ENCODE measurements at regions not wholly inside any gene's neighbourhood (a gene's known extent, or its start where the extent isn't known, plus 50 kb on each side); places are given as distances from the start of the nearest gene placed in this dataset.
A peak's percentile ranks its signal among the peaks of the same experiment; 100 is the strongest.
"Not testable (repeated sequence)": the region's sequence is repeated elsewhere in the genome, so short reads cannot be mapped to it uniquely, and the experiment has no call there.

GRCh38 chr20:25858495-25859425, 162.1 kb upstream of the ZNF337 start:
- intact Hi-C loops (cut with DNase I; ENCODE audit: low total_unique reads), result no loop called here
- TF ChIP-seq POLR2AphosphoS5 (IDR thresholded peaks at IDR 0.05) (no peak), EP300 (IDR thresholded peaks at IDR 0.05) (no peak), POLR2A (IDR thresholded peaks at IDR 0.05) (no peak), CTCF (IDR thresholded peaks at IDR 0.05) (no peak)
- Histone ChIP-seq H3K27me3 (peaks cover 0 to 70% (median 31%) of the 10 kb centered on the region in 3 donors), H3K9me3 (no peaks in the 10 kb centered on the region), H3K36me3 (no peaks in the 10 kb centered on the region), H3K4me3 (peak overlapping the region; percentile 4 to 34 (median 15)), H3K4me1 (peaks cover 31 to 61% (median 52%) of the 10 kb centered on the region in 4 donors), H3K27ac (no peak overlapping the region)
- WGBS, 5 donors, result 44 to 65% (median 52%) methylated on average over 34 to 37 of the region's 37 CpGs
- DNase-seq, result no peak

DNA sequence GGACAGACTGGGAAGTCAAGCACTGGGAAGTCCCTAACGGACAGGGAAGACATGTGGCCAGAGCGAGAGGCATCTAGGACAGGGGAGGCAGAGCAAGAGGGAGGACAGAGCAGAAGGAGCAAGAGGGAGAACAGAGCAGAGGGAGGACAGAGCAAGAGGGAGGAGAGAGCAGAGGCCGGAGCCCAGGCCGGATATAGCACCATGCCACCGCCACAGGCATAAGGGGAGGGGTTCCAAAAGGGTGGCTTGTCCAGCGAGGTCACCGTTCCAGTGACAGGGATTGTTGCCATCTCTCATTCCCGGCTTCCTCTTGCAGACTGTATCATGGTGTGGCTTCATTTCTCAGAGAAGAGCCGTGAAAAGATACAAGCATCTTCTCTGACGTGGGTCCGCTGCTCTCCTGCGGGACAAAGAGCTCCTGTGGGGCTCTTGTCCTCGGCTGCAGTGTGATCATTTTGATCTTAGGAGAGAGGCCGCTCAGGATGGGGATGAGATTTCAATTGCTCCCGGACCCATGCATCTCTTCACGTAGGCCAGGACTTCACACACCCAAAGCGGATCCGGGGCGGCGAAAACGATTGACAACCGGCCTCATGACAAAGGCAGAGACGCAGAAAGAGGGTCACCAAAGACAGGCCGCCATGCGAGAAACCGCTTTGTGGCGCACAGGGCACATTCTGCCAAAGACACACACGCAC, 160.6 kb upstream of the ZNF337 start:
- Histone ChIP-seq H3K27me3 (peaks cover 0 to 58% (median 31%) of the 10 kb centered on the region in 3 donors), H3K4me1 (peaks cover 21 to 59% (median 44%) of the 10 kb centered on the region in 4 donors)
- H3K4me3 ChIP-seq; DNase-seq; H3K27ac ChIP-seq; H3K36me3 ChIP-seq; intact Hi-C loops (cut with DNase I; ENCODE audit: low total_unique reads); H3K9me3 ChIP-seq: not testable (repeated sequence)
- WGBS, 5 donors, result 92 to 95% (median 94%) methylated on average over 27 to 28 of the region's 28 CpGs

GRCh38 chr20:25856256-25856884, 159.7 kb upstream of the ZNF337 start:
- intact Hi-C loops (cut with DNase I; ENCODE audit: low total_unique reads), result no loop called here
- TF ChIP-seq EP300 (IDR thresholded peaks at IDR 0.05), result no peak
- no peak for TF ChIP-seq CTCF (IDR thresholded peaks at IDR 0.05)
- TF ChIP-seq POLR2AphosphoS5 (IDR thresholded peaks at IDR 0.05), result no peak
- H3K9me3 ChIP-seq, result no peaks in the 10 kb centered on the region
- 89 to 94% (median 90%) methylated on average over 21 of the region's 21 CpGs for WGBS, 5 donors
- no peak overlapping the region for H3K4me3 ChIP-seq
- no peaks in the 10 kb centered on the region for H3K36me3 ChIP-seq
- peaks cover 0 to 52% (median 26%) of the 10 kb centered on the region in 3 donors for H3K27me3 ChIP-seq
- peaks cover 15 to 59% (median 37%) of the 10 kb centered on the region in 4 donors for H3K4me1 ChIP-seq
- no peak for DNase-seq
- H3K27ac ChIP-seq, result no peak overlapping the region

DNA sequence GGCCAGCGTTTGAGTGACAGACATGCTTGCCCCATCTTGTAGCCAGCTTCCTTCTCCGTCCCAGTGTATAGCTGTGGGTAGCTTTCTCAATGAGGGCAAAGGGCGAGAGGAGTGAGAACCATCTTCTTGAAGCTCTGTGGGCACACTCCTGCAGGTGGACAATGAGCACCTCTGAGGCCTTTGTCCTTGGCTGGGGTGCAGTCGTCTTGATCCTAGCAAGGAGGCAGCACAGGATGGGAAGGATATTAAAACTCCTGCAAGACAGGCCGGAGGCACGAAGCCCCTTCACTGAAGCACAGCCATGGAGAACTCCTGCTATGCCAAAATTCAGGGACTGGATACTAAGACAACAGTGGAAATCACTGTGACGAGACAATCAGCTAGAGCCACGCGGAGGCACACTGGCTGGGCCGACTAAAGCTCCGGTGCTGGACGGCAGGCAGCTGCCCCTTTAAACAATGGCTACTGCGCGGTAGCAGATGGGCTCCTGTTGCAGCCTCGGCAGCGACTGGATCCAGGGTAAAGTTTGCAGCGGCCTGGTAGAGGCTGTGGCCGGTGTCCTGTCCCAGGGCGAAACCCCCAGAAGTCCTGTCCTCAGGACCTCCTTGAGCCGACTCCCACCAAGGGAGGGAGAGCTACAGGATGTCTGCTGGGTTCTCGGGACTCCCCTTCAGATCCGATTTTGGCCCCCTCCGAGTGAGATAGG, 159.0 kb upstream of the ZNF337 start:
- H3K36me3 ChIP-seq; H3K9me3 ChIP-seq; H3K27ac ChIP-seq; H3K4me3 ChIP-seq; DNase-seq; intact Hi-C loops (cut with DNase I; ENCODE audit: low total_unique reads): not testable (repeated sequence)
- WGBS, 5 donors, result 90 to 94% (median 94%) methylated on average over 20 to 23 of the region's 23 CpGs
- peaks cover 11 to 55% (median 32%) of the 10 kb centered on the region in 4 donors for H3K4me1 ChIP-seq
- peaks cover 0 to 45% (median 24%) of the 10 kb centered on the region in 3 donors for H3K27me3 ChIP-seq

GRCh38 chr20:25854666-25855065, 158.0 kb upstream of the ZNF337 start:
- DNase-seq; H3K27ac ChIP-seq; H3K36me3 ChIP-seq; H3K9me3 ChIP-seq; intact Hi-C loops (cut with DNase I; ENCODE audit: low total_unique reads): not testable (repeated sequence)
- peak overlapping the region in 3 of 4 donors; percentile 65 to 73 (median 69) for H3K4me3 ChIP-seq
- peaks cover 6 to 45% (median 24%) of the 10 kb centered on the region in 4 donors for H3K4me1 ChIP-seq
- 92 to 97% (median 92%) methylated on average over 11 of the region's 11 CpGs for WGBS, 5 donors
- H3K27me3 ChIP-seq, result peaks cover 0 to 36% (median 15%) of the 10 kb centered on the region in 3 donors

All from stomach (tissue), 8 donors.